GM12873 (cell line): ENCODE measurements at regions not wholly inside any gene's neighbourhood (a gene's known extent, or its start where the extent isn't known, plus 50 kb on each side); places are given as distances from the start of the nearest gene placed in this dataset.

ENCODE experiments used
- CTCF ChIP-seq: IDR thresholded peaks from 2 replicates; pipeline ENCODE4 v1.5.1; 2012; ENCODE audit warnings: low read depth, mild to moderate bottlenecking, moderate library complexity, low read length, control low read depth; ENCODE audit not compliant: insufficient read depth; ENCODE audit errors: missing control alignments

- no peak for TF ChIP-seq CTCF
These were observed 153.9 kb downstream of the CEP135 start for GRCh38 chr4:56102601-56103000.

- no peak for TF ChIP-seq CTCF
These were observed 150.6 kb downstream of the CEP135 start for GRCh38 chr4:56099378-56099786.

GRCh38 chr4:56093576-56093975 lies 144.8 kb downstream of the CEP135 start:
- no peak for TF ChIP-seq CTCF

GRCh38 chr4:56092540-56092939 lies 143.8 kb downstream of the CEP135 start:
- TF ChIP-seq CTCF: no peak

- TF ChIP-seq CTCF: no peak
These were observed 137.8 kb downstream of the CEP135 start for GRCh38 chr4:56086561-56086960.

- TF ChIP-seq CTCF: no peak
These were observed 137.4 kb downstream of the CEP135 start for GRCh38 chr4:56086073-56086541.

GRCh38 chr4:56085275-56085674 lies 136.5 kb downstream of the CEP135 start:
- TF ChIP-seq CTCF: no peak
